ENCODE measurements at regions not wholly inside any gene's neighbourhood (a gene's known extent, or its start where the extent isn't known, plus 50 kb on each side); places are given as distances from the start of the nearest gene placed in this dataset.

DNA sequence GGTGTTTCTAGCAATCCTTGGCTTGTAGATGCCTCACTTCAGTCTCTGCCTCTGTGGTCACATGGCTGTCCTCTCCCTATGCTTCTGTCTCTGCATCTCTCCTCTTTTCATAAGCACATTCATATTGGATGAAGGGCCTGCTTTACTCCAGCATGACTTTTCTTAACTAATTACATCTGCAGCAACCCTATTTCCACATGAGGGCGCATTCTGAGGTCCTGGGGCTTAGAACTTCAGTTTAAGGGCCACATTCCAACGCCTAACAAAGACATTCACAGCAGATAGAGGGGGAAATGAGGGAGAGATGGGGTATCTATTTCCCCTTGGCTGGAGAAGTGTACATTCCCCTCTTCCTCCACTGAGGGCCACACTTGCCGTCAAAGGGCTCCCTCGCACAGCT is 489.1 kb upstream of the SALL1 start:
- Mint-ChIP-seq H3K4me3 (ENCODE audit: unreplicated experiment) (no peak overlapping the region), H3K36me3 (ENCODE audit: unreplicated experiment) (no peaks in the 10 kb centered on the region), H3K27me3 (ENCODE audit: unreplicated experiment) (peaks cover 2% of the 10 kb centered on the region), H3K4me1 (ENCODE audit: low read depth, unreplicated experiment) (peaks cover 8% of the 10 kb centered on the region), H3K9me3 (ENCODE audit: unreplicated experiment) (peaks cover 2% of the 10 kb centered on the region), H3K27ac (ENCODE audit: unreplicated experiment) (no peak overlapping the region)
- TF ChIP-seq, protein P1, sequence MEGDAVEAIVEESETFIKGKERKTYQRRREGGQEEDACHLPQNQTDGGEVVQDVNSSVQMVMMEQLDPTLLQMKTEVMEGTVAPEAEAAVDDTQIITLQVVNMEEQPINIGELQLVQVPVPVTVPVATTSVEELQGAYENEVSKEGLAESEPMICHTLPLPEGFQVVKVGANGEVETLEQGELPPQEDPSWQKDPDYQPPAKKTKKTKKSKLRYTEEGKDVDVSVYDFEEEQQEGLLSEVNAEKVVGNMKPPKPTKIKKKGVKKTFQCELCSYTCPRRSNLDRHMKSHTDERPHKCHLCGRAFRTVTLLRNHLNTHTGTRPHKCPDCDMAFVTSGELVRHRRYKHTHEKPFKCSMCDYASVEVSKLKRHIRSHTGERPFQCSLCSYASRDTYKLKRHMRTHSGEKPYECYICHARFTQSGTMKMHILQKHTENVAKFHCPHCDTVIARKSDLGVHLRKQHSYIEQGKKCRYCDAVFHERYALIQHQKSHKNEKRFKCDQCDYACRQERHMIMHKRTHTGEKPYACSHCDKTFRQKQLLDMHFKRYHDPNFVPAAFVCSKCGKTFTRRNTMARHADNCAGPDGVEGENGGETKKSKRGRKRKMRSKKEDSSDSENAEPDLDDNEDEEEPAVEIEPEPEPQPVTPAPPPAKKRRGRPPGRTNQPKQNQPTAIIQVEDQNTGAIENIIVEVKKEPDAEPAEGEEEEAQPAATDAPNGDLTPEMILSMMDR (IDR thresholded peaks at IDR 0.05; ENCODE audit: partially characterized antibody, unreplicated experiment) = no peak
- no peak for DNase-seq

DNA sequence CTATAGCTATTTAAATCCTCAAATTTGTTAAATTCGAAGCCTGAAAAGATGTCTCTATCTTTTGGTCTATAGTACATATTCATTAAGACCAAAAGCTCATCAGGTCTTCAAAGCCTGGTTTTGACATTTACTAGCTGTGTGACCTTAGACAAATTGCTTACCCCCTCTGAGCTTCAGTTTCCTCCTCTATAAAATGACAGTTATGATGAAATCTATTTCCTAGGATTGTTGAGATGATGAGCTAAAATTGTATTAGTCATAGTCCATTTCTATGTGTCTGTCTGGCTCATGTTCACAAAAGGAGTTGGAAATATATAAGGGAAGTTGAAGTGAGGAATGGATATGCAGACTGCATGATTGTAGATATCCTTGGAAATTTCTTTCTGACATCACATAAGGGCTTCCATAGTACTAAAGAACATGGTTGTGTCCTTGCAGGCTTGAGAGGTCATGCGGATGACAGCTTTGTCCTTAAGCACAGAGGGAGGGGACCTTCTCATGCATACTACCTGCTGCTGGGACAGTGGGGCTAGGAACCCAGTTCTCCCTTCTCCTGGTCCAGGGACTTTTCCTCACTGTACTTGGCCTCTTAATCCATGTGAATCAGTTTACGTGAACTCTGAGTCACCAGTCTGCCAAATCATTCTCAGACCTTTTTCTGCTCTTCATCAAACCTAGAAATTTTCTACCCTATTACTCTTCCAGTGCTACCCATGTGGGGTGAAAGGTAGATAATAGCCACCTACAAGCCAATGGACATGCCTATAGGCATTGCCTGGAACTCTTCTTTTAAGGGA is 487.5 kb upstream of the SALL1 start:
- H3K9me3 Mint-ChIP-seq (ENCODE audit: unreplicated experiment) = peaks cover 2% of the 10 kb centered on the region
- H3K36me3 Mint-ChIP-seq (ENCODE audit: unreplicated experiment) = no peaks in the 10 kb centered on the region
- peaks cover 2% of the 10 kb centered on the region for H3K27me3 Mint-ChIP-seq (ENCODE audit: unreplicated experiment)
- no peak overlapping the region for H3K4me3 Mint-ChIP-seq (ENCODE audit: unreplicated experiment)
- DNase-seq = no peak
- no peak overlapping the region for H3K27ac Mint-ChIP-seq (ENCODE audit: unreplicated experiment)
- peaks cover 8% of the 10 kb centered on the region for H3K4me1 Mint-ChIP-seq (ENCODE audit: low read depth, unreplicated experiment)
- TF ChIP-seq, protein P1 (IDR thresholded peaks at IDR 0.05; ENCODE audit: partially characterized antibody, unreplicated experiment) = no peak

DNA sequence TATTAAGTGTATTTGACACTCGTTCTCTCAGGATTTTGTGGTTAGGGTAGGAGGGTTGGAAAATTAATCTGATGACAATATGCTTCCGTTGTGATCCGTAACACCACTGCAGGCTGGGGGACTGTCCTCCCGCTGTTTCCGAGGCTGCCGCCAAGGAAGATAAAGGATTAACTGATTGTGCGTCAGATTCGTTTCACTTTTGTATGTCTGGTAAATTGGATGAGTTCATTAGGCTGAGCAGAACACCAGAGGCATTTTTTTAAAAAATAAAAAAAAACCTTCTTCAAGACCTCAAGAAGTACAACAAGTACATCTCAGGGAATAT is 486.7 kb upstream of the SALL1 start:
- TF ChIP-seq, protein P1 (IDR thresholded peaks at IDR 0.05; ENCODE audit: partially characterized antibody, unreplicated experiment) = no peak
- no peak overlapping the region for H3K4me3 Mint-ChIP-seq (ENCODE audit: unreplicated experiment)
- no peak for DNase-seq
- no peak overlapping the region for H3K27ac Mint-ChIP-seq (ENCODE audit: unreplicated experiment)
- H3K9me3 Mint-ChIP-seq (ENCODE audit: unreplicated experiment) = peaks cover 2% of the 10 kb centered on the region
- H3K27me3 Mint-ChIP-seq (ENCODE audit: unreplicated experiment) = peaks cover 2% of the 10 kb centered on the region
- no peaks in the 10 kb centered on the region for H3K36me3 Mint-ChIP-seq (ENCODE audit: unreplicated experiment)
- peaks cover 8% of the 10 kb centered on the region for H3K4me1 Mint-ChIP-seq (ENCODE audit: low read depth, unreplicated experiment)

DNA sequence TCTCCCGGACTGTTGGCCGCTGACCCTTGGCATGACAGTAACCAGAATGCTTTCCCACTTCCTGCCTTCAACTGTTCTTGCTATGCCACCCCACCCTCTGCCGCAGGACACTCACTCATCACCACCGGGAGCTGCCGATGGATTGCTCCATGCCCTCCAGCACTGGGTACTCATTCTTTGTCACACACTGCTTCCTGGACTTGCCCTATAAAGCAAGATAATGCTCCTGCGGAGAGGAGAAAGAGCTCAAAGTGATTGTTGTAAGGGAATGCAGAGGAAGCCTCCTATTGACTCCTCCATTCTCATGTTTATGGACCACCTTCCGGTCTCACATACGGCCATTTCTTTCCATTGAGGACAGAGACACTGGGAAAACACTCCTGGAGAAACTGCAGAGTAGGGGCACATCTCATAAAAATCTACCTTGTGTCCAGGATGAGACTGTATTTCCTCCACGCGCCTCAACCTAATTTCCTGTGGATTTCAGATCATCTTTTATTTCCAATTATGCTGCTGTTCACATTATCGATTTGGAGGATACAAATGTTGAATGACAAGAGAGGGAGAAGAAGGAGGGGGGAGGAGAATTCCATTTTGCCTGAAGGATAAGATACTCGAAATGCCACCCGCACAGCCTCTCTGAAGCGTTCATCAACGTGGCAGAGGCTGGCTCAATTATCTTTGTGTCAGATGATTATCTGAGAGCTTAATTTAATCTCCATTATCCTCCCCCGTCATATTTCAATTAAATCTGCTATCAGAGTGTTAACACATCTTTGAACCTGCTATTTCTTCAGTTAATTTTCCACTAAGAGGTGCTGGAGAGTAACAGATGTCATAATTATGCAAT is 486.1 kb upstream of the SALL1 start:
- Mint-ChIP-seq H3K27me3 (ENCODE audit: unreplicated experiment) (peaks cover 2% of the 10 kb centered on the region), H3K9me3 (ENCODE audit: unreplicated experiment) (peaks cover 2% of the 10 kb centered on the region)
- DNase-seq = no peak

More for the DNA sequence above, 486.1 kb upstream of the SALL1 start:
- Mint-ChIP-seq H3K4me1 (ENCODE audit: low read depth, unreplicated experiment) (peaks cover 8% of the 10 kb centered on the region), H3K4me3 (ENCODE audit: unreplicated experiment) (no peak overlapping the region), H3K36me3 (ENCODE audit: unreplicated experiment) (no peaks in the 10 kb centered on the region), H3K27ac (ENCODE audit: unreplicated experiment) (no peak overlapping the region)
- TF ChIP-seq, protein P1 (IDR thresholded peaks at IDR 0.05; ENCODE audit: partially characterized antibody, unreplicated experiment) = no peak

Data from glutamatergic neuron (in vitro differentiated cells).